ENCODE measurements at regions not wholly inside any gene's neighbourhood (a gene's known extent, or its start where the extent isn't known, plus 50 kb on each side); places are given as distances from the start of the nearest gene placed in this dataset.

DNA sequence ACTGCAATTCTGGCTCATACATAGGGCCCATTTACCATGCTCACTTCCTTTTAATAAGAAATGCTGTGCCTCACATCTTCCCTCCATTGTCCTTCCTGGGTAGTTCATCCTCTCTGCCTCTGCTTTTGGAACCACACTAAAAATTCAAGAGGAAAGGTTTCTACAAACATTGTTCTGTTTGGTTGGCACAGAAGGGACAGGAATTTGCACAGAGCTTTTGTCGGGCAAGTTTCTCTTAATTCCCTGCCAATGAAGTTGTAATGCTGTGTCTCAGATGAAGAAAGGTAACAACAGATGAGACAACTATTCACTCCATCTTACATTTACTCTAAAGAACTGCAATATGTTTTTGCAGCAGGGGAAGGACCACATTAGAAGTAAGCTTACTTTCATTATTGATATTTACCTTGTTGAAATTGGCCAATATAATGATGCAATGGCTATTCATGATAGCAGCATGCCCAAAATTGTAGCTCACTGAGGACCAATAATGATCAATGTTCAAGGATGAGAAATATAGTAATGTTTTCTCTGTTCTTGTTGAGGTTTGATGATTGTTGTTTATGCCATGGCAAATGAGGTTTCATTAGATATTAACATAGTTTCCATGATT lies 82.5 kb upstream of the HMHB1 start:
- DNase-seq = no peak

GRCh38 chr5:143723159-143723558 lies 88.8 kb upstream of the HMHB1 start:
- DNase-seq = no peak

DNA sequence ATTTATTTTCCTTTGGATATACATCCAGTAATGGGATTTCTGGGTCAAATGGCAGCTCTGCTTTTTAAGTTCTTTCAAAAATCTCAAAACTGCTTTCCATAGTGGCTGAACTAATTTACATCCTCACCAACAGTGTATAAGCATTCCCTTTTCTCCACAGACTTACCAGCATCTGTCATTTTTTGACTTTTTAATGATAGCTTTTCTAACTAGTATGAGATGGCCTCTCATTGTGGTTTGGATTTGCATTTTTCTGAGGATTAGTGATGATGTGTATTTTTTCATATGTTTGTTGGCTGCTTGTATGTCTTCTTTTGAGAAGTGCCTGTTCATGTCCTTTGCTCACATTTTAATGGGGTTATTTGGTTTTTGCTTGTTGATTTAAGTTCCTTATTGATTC lies 90.0 kb upstream of the HMHB1 start:
- no peak for DNase-seq

DNA sequence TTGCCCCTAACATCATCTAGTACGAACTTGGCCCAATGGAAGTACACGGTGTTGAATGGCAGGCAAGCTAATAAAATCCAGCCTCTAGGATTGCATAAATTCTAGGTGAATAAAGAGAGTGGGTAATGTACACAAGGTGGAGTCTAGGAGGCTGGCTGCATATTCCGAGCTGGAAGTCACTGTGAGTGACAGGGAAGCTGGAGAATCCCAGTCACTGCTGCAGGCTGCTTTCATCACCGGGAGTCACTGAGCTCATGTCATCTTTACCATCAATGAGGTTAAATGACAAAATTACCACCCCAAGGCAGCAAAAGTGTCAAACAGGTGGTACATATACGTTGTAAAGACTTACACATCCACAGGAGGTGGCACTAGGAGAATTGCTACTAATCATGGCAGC lies 91.3 kb upstream of the HMHB1 start:
- no peak for DNase-seq

GRCh38 chr5:143717400-143717799 lies 94.6 kb upstream of the HMHB1 start:
- no peak for DNase-seq

GRCh38 chr5:143716881-143717280 lies 95.1 kb upstream of the HMHB1 start:
- DNase-seq = no peak

GRCh38 chr5:143715616-143716015 lies 96.3 kb upstream of the HMHB1 start:
- DNase-seq = no peak

DNA sequence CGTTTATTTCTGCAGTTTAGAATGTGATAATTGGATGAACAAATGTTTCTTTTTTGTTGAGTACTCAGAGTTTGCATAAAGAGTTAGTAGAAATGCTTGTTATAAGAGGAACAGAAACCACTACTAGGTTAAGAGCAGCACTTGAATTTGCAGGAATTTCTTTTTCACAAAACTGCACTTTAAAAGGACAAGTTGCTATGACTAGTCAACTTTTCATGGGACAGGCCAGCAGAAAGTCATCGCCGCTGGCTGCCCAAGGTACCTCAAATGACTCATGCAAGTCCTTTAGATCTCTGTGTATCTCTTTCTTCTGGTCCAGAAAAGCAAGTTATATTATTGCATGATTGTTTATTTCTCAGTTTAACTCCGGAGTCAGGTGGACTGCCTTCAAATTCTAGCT lies 97.3 kb upstream of the HMHB1 start:
- DNase-seq = no peak

- DNase-seq = no peak
These were observed 98.6 kb upstream of the HMHB1 start for GRCh38 chr5:143713047-143714003.

DNA sequence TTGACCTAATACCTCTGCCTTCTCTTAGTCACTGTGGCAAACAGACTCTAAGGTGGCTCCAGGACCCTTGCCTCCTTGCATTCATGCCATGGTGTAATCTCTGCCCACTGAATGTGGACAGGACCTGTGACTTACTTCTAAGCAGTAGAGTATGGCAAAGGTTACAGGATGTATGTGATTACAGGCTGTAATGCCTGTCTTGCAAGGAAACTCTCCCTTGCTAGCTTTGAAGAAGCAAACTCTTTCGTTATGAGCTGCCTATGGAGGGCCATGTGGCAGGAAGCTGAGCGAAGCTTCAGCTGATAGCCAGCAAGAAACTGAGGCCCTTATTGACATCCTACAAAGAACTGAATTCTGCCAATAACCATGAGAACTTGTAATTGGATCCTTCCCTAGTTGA lies 103.3 kb upstream of the HMHB1 start:
- no peak for DNase-seq

DNA sequence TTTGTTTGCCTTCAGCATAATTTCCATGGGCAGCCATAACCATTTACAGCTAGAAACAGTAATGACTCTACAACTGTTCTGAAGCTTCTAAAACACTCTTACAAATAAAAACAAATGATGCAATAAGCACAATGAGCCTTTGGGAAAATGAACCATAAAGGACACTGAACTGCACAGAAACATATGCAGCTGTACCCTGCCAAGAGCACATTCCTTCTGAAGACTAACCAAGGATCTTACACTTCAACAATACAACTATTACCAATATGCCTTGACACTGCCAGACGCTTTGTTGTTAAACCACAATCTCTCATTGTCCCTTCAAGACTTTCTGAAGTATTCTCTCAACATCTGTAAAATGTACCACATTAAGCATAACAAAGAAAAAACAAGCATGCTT lies 104.2 kb upstream of the HMHB1 start:
- no peak for DNase-seq

- DNase-seq = no peak
These were observed 106.6 kb upstream of the HMHB1 start for GRCh38 chr5:143705381-143705780.

DNA sequence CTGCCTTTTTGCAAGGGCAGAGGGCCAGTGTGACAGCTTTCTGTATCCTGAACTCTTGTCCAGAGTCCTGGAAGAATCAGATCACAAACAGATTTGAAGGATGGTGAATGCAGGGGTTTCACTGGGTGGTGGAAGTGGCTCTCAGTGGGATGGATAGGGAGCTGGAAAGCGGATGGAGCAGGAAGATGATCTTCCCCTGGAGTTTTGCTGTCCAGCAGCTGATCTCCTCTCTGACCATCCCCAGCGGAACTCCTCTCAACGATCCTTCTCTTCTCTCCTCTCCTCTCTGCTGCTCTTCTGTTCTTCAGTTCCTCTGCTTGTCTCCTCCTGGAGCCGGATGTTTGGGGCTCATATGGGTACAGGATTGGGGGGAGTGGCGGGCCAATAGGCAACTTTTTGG lies 108.3 kb upstream of the HMHB1 start:
- DNase-seq = no peak

- DNase-seq = no peak
These were observed 110.5 kb upstream of the HMHB1 start for GRCh38 chr5:143701493-143701892.

- DNase-seq = no peak
These were observed 111.0 kb upstream of the HMHB1 start for GRCh38 chr5:143700994-143701393.

- no peak for DNase-seq
These were observed 112.8 kb upstream of the HMHB1 start for GRCh38 chr5:143699121-143699520.

- DNase-seq = no peak
These were observed 113.4 kb upstream of the HMHB1 start for GRCh38 chr5:143698574-143698973.

DNA sequence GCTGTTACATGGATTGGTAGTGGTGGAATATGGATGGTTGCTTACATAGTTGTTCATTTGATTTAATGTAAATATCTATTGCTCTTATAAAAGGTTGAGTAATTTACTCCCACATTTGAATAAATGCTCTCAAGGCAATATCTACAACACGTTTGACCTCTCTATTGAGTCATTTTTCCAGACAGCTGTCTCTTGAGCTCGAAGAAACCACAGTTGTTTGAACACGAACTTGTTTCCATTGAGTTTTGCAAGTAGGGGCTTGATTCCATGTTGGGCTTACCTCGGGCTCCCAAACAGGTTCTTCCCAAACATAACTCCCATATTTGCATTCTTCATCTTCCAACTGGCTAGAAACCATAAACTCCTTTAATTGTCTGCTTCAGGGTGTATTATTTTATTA lies 115.0 kb upstream of the HMHB1 start:
- DNase-seq = no peak

- DNase-seq = no peak
These were observed 116.0 kb upstream of the HMHB1 start for GRCh38 chr5:143695941-143696340.

DNA sequence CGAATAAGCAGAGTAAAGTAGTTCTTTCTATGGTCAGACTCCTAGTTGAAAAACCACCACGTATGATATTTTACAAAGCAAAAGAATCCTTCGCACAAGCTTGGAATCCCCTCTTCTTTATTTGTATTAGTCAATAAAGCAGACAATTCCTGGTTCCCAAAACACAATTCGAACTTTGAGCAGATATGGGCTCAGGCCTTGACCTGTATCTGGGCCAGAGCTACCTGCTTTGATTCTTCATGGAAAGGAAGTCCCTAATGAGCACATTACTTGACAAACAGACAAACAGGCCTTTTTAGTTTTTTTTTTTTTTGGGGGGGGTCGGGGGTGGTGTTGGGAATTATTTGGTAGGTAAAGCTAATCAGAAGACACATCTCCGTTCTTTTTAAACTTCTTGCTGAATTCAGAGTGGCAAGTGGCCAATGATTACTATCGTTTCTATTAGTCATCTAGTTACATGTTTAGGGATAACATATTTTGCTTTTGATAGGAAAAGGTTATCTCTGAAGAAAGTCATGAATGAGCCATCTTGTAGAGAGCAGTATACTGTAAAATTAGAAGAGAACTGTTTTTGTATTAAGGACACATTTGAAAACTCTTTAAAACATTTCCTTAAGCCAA lies 116.6 kb upstream of the HMHB1 start:
- no peak for DNase-seq

DNA sequence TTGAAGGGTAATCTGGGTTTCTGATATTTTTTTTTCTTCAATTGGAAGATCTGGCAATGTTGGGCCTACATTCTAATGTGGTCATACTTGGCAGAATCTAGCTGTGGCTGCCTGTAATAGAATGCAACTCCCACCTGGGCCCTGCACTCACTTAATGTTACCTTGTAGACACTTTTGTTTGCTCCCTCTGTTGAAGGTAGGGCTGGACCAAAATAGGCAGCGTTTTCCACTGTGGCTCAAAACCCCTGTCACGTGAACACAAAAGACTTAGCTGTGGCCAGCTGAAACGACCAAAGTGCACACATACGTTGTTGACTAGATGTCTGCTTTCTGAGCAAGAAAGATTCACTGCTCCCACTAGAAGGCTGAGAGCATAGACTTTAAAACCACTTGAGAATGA lies 117.6 kb upstream of the HMHB1 start:
- no peak for DNase-seq

GRCh38 chr5:143693651-143694252 lies 118.2 kb upstream of the HMHB1 start:
- no peak for DNase-seq

DNA sequence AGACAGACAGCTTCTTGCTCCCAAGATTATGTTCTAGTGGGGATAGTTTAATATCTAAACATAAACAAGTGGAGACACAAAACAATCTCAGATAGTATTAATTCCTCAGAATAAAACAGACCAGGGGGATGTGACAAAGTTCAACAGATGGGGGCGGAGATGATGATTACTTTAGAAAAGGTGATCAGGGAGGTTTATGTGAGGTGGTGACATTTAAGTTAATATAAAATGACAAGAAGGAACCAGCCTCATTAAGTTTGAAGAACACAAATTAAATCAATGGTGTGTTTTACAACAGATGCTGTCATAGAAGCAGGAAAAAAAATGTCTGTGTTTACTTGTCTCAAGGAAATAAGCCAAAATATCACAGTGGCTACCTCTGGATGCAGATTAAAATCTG lies 119.6 kb upstream of the HMHB1 start:
- no peak for DNase-seq

GRCh38 chr5:143691945-143692290 lies 120.0 kb upstream of the HMHB1 start:
- DNase-seq = no peak

Measured in NCI-H1092 (cell line).